CMK (cell line): ENCODE measurements at regions not wholly inside any gene's neighbourhood (a gene's known extent, or its start where the extent isn't known, plus 50 kb on each side); places are given as distances from the start of the nearest gene placed in this dataset.
"Not testable (repeated sequence)": the region's sequence is repeated elsewhere in the genome, so short reads cannot be mapped to it uniquely, and the experiment has no call there.

Experiments used
- DNase-seq: peaks from one replicate; pipeline ENCODE4 v3.0.0-alpha.2; 2010; ENCODE audit warnings: low read depth

DNA sequence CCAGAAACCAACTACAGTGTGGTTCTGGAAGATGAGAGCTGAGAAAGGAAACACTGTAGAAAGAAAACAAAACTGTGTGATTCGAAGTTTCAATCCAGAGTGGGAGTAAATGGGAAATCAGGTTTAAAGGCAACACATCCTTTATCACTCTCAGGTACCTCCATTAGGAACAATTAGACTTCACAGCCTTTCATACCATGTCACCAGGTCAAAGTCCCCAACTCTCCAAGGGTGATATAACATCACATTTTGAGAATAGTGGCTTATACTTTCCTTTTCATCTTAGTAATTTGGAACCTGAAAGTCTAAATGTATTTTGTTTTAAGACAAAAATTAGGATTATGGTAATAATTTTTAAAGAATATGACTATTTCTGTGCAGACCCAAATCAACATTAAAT, 194.9 kb upstream of the WWC1 start:
- DNase-seq = no peak

DNA sequence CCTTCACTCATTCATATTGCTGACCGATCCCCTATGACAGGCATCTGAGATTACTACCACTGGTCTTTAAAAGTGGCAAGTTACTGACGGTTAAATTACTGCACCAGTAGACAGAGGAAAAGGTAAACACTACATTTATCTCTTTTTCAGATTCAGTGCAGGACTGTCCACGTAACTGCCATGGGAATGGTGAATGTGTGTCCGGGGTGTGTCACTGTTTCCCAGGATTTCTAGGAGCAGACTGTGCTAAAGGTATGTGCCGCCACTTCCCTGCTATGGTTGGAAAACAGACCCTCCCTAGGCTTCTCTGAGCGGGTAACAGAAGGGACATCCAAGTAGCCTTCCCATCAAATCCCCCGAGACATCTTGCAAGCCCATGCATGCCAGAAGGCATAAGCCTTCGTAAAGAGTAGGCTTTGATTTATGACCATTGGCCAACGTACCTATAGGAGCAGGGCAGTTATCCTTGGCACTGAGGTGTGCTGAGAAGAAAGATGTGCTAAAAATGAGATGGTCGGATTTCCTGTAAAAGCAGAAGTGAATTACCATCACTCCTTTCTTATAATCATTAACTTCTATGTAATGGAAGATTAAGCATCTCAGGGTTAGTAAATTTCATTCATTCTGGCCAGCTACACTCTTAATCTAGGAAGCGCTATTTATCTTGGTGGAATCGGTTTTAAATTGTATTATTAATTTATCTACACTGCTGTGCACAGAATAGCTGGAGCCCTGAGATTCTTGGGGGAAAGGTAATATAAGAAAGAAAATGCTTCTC, 193.4 kb upstream of the WWC1 start:
- DNase-seq = no peak

DNA sequence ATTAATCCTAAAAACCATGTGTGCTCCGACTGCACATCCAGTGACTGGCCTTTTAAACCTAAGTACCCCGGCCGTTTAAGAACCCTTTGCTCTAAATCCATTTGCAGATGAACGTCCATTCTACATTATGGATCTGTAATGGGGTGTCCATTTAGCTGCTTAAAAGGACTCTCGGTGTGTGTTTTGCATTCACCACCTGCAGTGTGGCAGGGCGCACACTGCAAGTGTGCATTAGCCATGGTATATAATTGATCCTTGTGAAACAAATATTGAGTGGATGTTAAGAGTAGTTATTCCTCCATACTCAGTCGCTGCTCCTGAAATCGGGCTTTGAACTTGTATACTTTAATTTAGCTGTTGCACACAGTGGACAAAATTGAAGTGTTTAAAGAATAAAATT, 190.1 kb upstream of the WWC1 start:
- DNase-seq = no peak

DNA sequence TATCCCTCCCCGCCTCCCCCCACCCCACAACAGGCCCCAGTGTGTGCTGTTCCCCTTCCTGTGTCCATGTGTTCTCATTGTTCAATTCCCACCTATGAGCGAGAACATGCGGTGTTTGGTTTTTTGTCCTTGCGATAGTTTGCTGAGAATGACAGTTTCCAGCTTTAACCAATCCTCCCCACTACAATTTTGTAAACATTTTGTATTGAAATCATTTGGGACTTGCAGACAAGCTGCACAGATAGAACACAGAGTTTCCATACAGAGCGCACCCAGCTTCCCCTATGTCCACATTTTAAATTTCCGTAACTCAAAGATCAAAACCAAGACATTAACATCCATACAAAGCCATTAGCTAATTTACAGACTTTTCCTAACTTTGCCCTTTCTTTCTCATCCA, 188.4 kb upstream of the WWC1 start:
- not testable (repeated sequence) for DNase-seq

DNA sequence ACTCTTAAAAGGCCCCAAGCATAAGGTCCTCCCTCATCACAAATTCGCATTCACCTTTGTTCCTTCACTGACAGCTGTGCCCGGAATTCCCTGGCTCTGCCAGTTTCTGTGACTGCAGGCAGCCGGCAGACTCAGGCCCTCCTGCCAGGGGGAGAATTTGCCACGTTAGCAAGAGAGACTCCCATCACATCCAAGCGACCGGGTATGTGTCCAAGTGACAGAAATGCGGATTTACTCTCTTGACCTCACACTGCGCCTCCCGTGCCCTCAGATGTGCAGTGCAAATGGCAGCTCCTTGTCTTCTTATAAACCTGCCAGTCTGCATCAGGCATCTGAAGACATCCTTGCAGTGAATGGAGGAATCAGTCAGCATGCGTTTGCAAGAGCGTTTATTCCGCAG, 187.1 kb upstream of the WWC1 start:
- DNase-seq = no peak

DNA sequence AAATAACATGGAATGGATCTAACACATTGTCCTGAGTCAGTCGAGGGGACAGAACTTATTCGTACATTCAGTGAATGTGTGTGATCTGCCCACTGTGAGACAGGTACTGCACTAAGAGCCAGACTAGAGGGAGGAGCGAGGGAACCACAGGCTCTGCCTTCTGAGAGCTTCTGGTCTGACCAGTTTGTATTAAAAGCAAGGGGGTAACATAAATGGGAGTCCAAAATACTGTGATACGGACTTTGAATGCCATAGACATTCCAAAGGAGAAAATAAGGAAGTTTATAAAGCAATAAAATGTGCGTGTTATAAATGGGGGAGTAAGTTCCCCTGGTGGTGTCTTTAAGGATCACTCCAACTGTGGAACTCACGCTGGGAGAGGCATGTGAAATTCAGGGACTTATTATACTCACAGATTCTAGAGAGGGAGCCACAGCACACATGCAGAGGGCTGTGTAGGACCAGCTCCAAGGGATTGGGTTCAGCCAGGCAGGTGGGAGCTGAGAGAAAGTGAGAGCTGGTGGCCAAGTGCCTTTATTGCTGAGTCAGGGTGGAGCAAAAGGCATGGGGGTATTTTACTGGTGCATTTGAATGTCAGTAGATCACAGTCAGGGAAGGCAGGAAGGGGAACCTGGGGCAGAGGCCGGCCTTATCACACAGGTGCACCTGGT, 186.5 kb upstream of the WWC1 start:
- no peak for DNase-seq

DNA sequence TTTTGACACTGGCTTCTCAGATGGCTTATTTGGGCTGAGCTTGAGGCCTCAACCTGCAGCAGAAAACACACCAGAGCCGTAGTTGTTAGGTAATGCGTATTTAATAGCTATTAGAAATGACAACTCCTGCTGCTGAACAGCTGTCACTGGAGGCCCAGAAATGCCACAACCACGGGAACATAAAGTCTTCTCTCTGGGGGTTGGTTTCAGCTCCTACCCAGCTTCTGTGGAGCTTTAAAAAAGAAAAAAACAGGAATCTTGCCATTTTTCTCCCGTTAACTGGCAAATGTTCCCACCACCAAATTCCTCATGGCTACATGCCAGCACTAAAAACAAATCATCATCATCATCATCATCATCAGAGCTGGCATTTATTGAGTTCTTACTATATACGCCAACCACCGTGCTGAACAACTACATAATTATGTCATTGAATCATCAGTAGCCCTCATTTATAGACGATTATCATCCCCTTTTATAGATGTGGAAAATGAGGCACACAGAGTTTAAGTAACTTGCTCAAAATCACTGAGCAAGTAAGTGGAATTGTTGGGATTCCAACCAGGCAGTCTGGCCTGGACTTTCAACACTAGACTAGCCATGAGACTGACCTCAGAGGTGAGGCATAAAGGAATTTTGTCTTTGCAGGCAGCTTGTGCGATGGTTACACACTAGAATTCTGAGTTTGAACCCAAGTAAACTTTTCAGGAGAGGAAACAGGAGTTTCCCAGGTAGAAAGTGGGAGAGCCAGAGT, 185.3 kb upstream of the WWC1 start:
- DNase-seq = no peak

DNA sequence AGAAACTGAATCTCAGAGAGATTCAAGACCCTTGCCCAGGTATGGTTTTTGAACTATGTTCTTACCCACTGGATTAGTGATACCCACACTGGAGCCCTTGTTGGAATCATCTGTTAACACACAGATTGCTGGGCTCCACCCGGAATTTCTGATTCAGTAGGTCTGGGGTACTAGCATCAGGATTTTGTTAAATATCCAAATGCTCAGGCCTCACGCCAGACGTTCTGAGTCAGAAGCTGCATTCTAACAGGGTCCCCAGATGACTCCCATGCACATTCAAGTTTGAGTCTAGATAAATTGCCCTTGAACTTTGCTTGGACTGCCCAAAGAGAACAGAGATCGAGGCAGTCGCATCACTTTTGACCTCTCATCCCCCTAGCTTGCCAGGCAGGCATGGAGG, 182.0 kb upstream of the WWC1 start:
- no peak for DNase-seq

DNA sequence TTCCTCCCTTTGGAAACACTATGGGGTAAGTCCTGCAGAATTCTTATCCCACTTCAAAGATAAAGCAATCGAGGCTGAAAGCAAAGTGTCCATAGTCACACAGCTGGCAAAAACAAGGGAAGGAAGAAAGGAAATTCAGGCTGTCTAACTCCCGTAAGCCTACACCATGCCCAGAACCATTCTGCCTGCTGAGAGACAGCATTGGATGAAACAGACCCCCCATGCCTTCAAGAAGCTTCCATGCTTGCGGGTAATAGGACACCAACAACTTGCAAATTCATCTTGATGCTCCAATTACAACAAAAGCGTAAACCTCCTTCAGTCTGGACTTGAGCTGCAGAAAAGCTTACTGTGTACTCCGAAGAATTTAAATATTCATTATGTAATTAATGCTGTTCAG, 181.1 kb upstream of the WWC1 start:
- DNase-seq = no peak

DNA sequence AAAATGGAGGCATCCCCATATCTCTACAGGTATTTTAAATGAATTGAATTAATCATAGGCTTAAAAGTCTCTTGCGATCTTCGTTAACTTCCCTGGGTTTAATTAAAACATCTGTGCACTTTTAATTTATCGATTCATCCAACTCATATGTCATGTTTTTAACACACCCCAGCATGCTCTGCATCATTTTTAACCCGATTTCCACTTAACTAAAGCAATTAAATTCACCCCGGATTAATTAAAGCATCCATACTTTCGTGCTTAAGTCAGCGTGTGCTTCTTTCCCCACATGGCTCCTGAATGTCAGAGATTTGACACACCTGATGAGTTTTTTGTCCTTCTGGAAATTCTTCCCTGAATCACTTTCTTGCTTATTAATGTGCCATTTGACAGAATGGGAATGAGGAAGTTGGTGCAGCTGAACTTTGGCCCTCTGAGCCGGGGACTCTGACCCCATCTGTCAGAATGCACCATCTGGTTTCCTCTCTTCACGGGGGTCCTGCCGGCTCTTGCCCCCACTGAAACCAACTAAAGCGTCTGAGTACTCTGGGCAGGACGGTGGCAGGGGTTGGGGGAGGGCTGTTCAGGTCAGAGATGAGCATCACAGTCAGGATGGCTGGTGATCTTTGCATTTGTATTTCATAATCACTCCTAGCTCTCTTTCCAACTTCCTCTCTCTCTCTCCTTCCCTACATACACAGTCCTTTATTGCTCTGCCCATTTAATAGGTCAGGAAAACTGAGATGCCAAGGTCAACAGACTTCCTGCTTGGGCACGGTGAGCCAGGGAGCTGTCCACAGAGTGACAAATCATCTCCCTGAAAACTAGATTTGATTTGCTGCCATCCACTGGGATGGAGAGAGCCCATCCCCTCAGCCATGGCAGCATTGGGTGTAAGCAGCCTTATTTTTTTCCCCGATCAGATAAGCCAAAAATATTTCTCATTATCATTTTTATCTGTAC, 180.3 kb upstream of the WWC1 start:
- DNase-seq = no peak

DNA sequence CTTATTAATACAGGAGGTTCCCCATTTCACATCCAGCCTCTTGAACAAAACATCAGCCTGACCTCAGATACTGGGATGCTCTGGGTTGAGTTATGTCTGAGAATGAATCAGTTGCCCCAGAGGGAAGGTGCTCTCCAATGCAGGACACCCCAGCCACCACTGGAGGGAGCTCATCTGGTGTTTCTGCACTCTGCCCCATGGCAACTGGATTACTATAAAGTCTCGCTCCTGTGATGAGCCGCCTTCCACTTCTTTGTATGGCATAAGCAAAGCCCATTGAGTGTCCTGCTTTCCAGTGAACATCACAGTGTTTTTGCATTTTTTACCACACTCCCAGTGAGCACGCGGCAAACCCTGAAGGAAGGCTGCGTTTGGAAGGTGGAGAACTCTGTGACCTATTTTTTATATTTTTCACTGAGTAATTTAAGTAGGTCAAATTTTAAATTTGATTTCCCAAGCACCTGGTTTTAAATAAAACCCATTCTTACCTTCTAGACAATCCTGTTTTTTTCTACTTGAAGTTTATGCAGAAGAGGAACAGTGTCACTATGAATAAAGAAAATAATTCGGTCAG, 176.9 kb upstream of the WWC1 start:
- no peak for DNase-seq

DNA sequence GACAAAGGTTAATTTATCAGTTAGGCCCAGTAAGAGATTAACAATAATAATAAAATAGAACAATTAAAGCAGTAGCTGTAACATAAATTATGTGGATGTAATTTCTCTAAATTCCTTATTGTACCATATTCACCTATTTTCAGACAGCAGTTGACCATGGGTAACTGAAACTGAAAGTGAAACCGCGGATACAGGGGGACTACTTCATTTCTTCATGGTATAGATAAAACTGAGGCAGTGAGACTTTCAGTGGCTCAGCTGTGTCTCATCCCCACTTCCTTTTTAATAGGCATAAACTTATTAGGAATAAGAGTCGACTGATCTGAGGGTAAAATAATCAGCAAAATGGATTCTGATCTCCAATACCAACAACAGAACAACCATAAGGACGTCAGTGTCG, 174.0 kb upstream of the WWC1 start:
- DNase-seq = no peak

DNA sequence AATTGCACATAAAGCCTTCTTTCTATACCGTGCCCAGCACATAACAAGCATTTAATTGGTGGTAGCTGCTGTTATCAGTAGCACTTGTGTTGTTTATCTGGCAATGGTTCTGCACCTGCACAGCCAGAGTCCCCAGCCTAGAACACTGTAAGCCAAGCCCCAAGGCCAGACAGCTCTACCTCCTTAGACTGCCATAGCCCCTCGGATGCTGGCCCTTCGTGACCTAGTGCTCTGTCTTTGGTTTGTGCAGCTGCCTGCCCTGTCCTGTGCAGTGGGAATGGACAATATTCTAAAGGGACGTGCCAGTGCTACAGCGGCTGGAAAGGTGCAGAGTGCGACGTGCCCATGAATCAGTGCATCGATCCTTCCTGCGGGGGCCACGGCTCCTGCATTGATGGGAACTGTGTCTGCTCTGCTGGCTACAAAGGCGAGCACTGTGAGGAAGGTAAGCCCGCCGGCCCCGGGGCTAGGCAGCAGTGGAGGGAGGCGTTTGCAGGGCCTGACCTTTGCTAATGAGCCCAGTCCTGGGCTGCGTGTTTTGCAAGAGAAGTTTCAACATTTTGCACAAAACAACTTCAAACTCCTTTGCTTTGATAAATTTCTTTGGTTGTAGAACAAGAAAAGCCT, 173.3 kb upstream of the WWC1 start:
- DNase-seq = no peak

DNA sequence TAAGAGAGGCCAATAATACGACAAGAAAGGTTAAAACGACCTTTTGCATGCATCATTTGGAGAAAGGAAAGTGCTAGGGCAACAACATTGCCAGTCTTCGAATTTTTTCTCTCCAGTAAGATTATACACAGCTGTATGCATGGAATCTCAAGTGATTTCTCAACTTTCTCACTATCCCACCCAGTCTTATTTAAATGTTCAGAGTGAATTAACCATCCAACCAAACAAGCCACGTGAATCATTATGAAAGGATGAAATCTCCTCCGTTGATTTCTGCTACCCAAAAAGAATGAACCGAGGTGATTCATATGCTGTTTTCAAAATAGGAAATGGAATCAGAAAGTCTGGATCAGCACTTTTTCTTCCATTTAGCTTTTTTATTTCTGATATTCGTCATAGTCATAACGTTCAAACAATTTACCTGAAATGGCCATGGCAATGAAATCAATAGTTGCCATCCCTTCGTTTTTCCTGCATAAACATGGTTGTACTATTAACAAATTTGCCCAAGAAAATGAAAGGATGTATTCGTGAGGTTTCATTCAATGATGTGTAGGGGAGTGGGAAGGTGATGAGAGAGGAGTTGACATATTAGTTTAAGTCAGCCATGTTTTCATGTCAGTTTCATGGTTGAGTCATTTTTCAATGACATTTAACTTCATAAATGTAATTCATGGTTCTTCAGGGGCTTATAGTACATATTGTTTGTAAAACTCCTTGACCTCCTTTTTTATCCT, 170.9 kb upstream of the WWC1 start:
- DNase-seq = no peak

DNA sequence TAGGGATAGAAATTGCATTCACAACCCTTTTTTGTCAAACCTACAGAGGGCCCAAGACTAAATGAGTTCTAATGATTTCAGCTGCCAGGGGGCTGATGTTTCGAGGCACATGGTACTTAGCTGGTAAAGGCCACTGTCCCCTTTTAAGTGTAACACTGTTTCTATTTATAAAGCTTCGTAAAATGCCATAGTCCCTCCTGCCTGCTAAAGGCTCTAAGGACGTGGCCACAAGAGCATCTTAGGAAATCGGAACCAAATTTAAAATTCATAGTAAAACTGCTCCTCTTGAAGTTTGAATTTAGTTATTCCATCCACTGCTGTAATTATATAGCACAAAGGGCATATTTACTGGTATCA, 170.3 kb upstream of the WWC1 start:
- DNase-seq = no peak

DNA sequence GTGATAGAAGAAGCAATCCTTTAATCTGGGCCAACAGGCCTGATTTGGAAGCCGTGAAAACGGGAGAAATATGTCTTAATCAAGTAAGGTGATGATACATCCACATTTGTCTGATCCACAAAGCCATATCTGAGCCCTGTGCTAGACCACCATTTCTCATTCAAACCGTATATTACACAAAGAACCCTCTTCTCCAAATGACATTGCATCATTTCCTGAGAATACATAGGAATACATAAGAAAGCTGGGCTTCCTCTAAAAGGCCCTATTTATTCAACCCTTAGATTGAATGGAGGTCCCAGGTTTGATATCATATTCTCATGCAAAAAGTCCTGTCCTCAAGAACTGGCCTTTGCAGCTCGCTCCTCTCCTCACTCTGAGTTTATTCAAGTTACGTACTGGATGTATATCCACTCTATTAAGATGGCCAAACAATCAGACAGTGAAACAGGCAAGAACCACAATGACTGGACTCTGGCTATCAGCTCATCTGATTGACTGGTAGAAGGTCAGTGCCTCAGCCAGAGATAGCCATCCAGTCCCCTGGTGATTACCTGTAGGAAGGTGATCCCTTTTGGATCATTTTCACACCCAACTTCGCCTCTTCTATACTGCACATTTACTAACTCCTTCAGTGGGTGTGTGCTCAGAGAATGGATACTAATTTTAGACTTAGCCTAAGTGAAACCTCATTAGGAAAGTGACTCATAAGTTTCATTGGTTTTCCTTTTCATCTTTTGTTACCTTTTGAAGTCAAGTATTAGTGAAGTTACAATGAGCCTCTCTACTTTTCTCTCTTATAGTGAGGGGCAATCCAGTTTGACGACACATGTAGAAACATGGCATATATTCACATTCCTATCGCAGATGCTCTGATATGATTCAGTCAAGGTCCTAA, 167.6 kb upstream of the WWC1 start:
- no peak for DNase-seq

DNA sequence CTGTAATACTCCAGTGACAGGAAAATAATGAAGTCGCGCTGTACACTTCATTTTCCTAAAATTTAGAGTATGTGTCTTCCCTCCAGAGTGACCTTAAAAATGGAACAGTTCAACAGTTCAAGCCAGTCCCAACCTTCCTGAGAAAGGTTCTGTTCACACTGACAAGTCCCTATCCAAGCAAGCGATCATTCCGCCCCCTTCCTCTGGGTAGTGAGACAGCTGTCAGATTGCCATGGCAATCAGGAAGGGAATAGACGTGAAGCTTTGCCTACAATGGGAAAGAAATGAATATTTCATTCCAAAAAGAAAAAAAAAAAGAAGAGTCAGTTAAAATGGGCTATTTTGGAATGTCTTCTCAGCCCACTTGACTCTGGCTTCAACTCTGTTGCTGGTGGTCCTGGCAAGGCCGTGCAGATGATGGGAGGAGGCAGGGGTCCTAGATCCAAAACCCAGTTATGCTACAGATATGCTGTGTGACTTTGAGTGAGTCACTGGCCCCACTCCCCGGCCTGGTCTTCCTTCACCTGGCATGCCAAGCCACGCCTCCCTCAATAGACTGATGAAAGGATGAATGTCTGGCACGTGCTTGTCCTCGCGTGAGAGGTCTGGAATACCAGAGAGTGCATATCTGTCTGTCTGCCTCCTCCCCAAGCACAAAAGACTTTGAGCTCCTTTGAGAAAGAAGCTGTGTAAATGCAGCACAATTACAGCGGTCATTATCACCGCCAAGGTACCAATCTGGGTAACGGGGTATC, 165.8 kb upstream of the WWC1 start:
- no peak for DNase-seq

DNA sequence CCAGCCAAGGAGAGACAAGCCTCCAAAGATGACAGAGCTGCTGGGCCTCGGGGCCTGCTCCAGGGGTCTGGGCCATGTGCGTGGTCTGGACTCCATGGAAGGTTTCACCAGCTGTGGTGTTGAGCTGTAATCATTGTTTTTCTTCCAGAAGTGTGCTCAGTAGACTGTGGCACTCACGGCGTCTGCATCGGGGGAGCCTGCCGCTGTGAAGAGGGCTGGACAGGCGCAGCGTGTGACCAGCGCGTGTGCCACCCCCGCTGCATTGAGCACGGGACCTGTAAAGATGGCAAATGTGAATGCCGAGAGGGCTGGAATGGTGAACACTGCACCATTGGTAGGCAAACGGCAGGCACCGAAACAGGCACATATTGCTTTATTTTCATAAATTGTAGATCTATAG, 164.8 kb upstream of the WWC1 start:
- DNase-seq = no peak

DNA sequence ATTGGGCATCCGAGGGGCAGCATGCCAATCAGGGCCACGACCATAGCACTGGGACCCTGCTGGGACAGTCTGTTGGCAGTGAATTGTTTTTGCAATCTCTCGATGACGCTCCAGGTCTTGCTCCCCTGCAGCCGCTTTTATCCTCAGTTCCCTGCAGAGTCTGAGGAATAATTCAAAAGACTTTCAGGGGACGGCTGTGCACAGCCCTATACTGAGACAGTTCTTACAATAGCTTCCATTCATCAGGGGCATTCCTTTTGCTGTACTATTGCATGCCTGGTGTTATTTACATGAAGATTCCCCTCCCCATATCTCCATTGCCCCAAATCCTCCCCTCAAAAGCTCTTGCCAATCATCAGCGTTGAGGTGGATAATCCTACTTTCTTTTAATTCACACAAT, 163.3 kb upstream of the WWC1 start:
- DNase-seq = no peak
